MM.1S (cell line): ENCODE measurements at regions not wholly inside any gene's neighbourhood (a gene's known extent, or its start where the extent isn't known, plus 50 kb on each side); places are given as distances from the start of the nearest gene placed in this dataset.

Source experiments
- CTCF ChIP-seq: fragments of 300-600 bp; sonication (generic); IDR thresholded peaks from 2 replicates; pipeline ENCODE4 v1.5.1; 2016; ENCODE audit warnings: antibody characterized with exemption, low read length, mixed read lengths
- EZH2 ChIP-seq: fragments of 300-600 bp; sonication (generic); optimal IDR thresholded peaks from 2 replicates; pipeline ENCODE3; 2017; ENCODE audit warnings: low read depth, mild to moderate bottlenecking, antibody characterized with exemption, low read length, mixed read lengths

DNA sequence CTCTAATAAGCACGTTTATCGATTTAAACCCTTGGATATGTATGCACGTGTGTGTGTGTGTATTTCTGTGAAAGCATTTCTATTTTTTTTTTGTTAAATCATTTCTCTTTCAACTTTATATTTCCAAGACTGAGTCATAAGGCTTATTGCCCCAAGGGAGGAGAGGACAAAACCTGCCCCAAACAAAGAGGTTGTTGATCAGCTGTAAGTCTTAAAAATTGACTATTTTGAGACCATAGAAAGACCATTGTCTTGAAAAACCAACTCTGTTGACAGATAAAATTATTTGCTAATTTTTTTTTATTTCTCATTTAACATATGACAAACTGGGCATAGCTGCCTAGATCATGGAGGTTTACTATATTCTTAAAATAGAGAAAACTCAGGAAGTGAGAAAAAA, 222.4 kb downstream of the FMR1NB start:
- TF ChIP-seq CTCF (no peak), EZH2 (no peak)
